Loucy (cell line): ENCODE measurements at regions not wholly inside any gene's neighbourhood (a gene's known extent, or its start where the extent isn't known, plus 50 kb on each side); places are given as distances from the start of the nearest gene placed in this dataset.

Experiments used
- H2AFZ ChIP-seq: fragments of 200-600 bp; sonication (generic); 2 replicates; pipeline ENCODE4 v1.6.0; 2016; ENCODE audit warnings: antibody characterized with exemption, mild to moderate bottlenecking, low read length, moderate library complexity
- H3F3A ChIP-seq: fragments of 200-600 bp; 2 replicates; pipeline ENCODE4 v1.6.0; 2016; ENCODE audit warnings: antibody characterized with exemption, low read depth, mild to moderate bottlenecking
- H3K27me3 ChIP-seq: fragments of 200-600 bp; sonication (generic); 2 replicates; pipeline ENCODE4 v1.6.1; 2014; ENCODE audit warnings: low read length, mild to moderate bottlenecking; ENCODE audit not compliant: insufficient read depth, poor library complexity, severe bottlenecking
- H3K36me3 ChIP-seq: fragments of 200-600 bp; sonication (generic); 2 replicates; pipeline ENCODE4 v1.6.1; 2016; ENCODE audit warnings: low read length; ENCODE audit not compliant: insufficient read depth
- H3K4me1 ChIP-seq: fragments of 200-600 bp; sonication (generic); 2 replicates; pipeline ENCODE4 v1.5.1; 2014; ENCODE audit warnings: low read length, mild to moderate bottlenecking; ENCODE audit not compliant: insufficient read depth, poor library complexity, severe bottlenecking
- H3K4me2 ChIP-seq: fragments of 200-600 bp; sonication (generic); 2 replicates; pipeline ENCODE4 v1.6.0; 2014; ENCODE audit warnings: antibody characterized with exemption, low read length, low read depth, mild to moderate bottlenecking; ENCODE audit not compliant: poor library complexity, severe bottlenecking
- H3K4me3 ChIP-seq: fragments of 200-600 bp; sonication (generic); 2 replicates; pipeline ENCODE4 v1.5.1; 2014; ENCODE audit warnings: low read length, mild to moderate bottlenecking, mixed read lengths; ENCODE audit not compliant: poor library complexity, severe bottlenecking
- H3K79me2 ChIP-seq: fragments of 200-600 bp; sonication (generic); 2 replicates; pipeline ENCODE4 v1.6.1; 2014; ENCODE audit warnings: low read length; ENCODE audit not compliant: insufficient read depth
- H3K9ac ChIP-seq: fragments of 200-600 bp; sonication (generic); 2 replicates; pipeline ENCODE4 v1.6.0; 2014; ENCODE audit warnings: mild to moderate bottlenecking, low read depth, low read length, moderate library complexity; ENCODE audit not compliant: poor library complexity, severe bottlenecking
- H3K9me2 ChIP-seq: fragments of 200-600 bp; sonication (generic); replicated peaks from 2 replicates; pipeline ENCODE4 v1.6.1; 2016; ENCODE audit warnings: low read depth, low read length, mixed read lengths
- H3K9me3 ChIP-seq: fragments of 200-600 bp; sonication (generic); 2 replicates; pipeline ENCODE4 v1.6.1; 2014; ENCODE audit warnings: mild to moderate bottlenecking, antibody characterized with exemption, low read length, low read depth; ENCODE audit not compliant: insufficient read depth
- H4K20me1 ChIP-seq: fragments of 200-600 bp; sonication (generic); 2 replicates; pipeline ENCODE4 v1.6.0; 2014; ENCODE audit warnings: antibody characterized with exemption, low read length, mild to moderate bottlenecking; ENCODE audit not compliant: insufficient read depth, poor library complexity, severe bottlenecking
- EZH2phosphoT487 ChIP-seq: fragments of 200-600 bp; IDR thresholded peaks from 2 replicates; pipeline ENCODE4 v1.6.1; 2018; ENCODE audit warnings: antibody characterized with exemption, mild to moderate bottlenecking, moderate library complexity, borderline replicate concordance
- TF ChIP-seq, protein P1 (sequence below): fragments of 200-600 bp; sonication (generic); conservative IDR thresholded peaks from 2 replicates; pipeline ENCODE4 v1.5.1; 2014; ENCODE audit warnings: mild to moderate bottlenecking, antibody characterized with exemption, low read length

- no peaks in the 10 kb centered on the region for H3F3A ChIP-seq
- H4K20me1 ChIP-seq: no peaks in the 10 kb centered on the region
- no peak overlapping the region for H2AFZ ChIP-seq
- no peak for TF ChIP-seq EZH2phosphoT487
- TF ChIP-seq, protein P1, sequence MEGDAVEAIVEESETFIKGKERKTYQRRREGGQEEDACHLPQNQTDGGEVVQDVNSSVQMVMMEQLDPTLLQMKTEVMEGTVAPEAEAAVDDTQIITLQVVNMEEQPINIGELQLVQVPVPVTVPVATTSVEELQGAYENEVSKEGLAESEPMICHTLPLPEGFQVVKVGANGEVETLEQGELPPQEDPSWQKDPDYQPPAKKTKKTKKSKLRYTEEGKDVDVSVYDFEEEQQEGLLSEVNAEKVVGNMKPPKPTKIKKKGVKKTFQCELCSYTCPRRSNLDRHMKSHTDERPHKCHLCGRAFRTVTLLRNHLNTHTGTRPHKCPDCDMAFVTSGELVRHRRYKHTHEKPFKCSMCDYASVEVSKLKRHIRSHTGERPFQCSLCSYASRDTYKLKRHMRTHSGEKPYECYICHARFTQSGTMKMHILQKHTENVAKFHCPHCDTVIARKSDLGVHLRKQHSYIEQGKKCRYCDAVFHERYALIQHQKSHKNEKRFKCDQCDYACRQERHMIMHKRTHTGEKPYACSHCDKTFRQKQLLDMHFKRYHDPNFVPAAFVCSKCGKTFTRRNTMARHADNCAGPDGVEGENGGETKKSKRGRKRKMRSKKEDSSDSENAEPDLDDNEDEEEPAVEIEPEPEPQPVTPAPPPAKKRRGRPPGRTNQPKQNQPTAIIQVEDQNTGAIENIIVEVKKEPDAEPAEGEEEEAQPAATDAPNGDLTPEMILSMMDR: no peak
- H3K36me3 ChIP-seq: no peaks in the 10 kb centered on the region
- no peaks in the 10 kb centered on the region for H3K4me1 ChIP-seq
- no peak overlapping the region for H3K4me2 ChIP-seq
- H3K79me2 ChIP-seq: no peaks in the 10 kb centered on the region
- no peaks in the 10 kb centered on the region for H3K27me3 ChIP-seq
- H3K9me3 ChIP-seq: no peaks in the 10 kb centered on the region
- no peak overlapping the region for H3K9ac ChIP-seq
- H3K4me3 ChIP-seq: no peak overlapping the region
- no peaks in the 10 kb centered on the region for H3K9me2 ChIP-seq
Measured at GRCh38 chr20:23277316-23277715, 73.3 kb upstream of the NXT1 start.

- no peaks in the 10 kb centered on the region for H3F3A ChIP-seq
- H3K9me3 ChIP-seq: 0 out of 2 replicates have a peak, but pooled peaks cover 2% of the 10 kb centered on the region
- no peak overlapping the region for H3K4me3 ChIP-seq
- H3K4me2 ChIP-seq: no peak overlapping the region
- H3K9me2 ChIP-seq: no peaks in the 10 kb centered on the region
- no peaks in the 10 kb centered on the region for H3K27me3 ChIP-seq
- no peak overlapping the region for H3K9ac ChIP-seq
- H2AFZ ChIP-seq: no peak overlapping the region
- H3K4me1 ChIP-seq: no peaks in the 10 kb centered on the region
- no peak for TF ChIP-seq EZH2phosphoT487
- TF ChIP-seq, protein P1: no peak
- no peaks in the 10 kb centered on the region for H3K36me3 ChIP-seq
- no peaks in the 10 kb centered on the region for H4K20me1 ChIP-seq
- H3K79me2 ChIP-seq: no peaks in the 10 kb centered on the region
Measured at GRCh38 chr20:23273776-23274175, 76.8 kb upstream of the NXT1 start.

- Histone ChIP-seq H2AFZ (no peak overlapping the region), H3K9me2 (no peaks in the 10 kb centered on the region), H3K4me2 (no peak overlapping the region), H3K79me2 (no peaks in the 10 kb centered on the region), H4K20me1 (no peaks in the 10 kb centered on the region), H3K4me1 (no peaks in the 10 kb centered on the region), H3K9me3 (0 out of 2 replicates have a peak, but pooled peaks cover 2% of the 10 kb centered on the region), H3K9ac (no peak overlapping the region), H3F3A (no peaks in the 10 kb centered on the region), H3K4me3 (no peak overlapping the region), H3K27me3 (no peaks in the 10 kb centered on the region), H3K36me3 (no peaks in the 10 kb centered on the region)
- TF ChIP-seq, protein P1: no peak
- no peak for TF ChIP-seq EZH2phosphoT487
Measured at GRCh38 chr20:23272176-23273029, 78.2 kb upstream of the NXT1 start.
